Lower leg skin (tissue), 3 donors: ENCODE measurements at regions not wholly inside any gene's neighbourhood (a gene's known extent, or its start where the extent isn't known, plus 50 kb on each side); places are given as distances from the start of the nearest gene placed in this dataset.

Experiments
- CTCF ChIP-seq, 3 donors: fragments of 450-650 bp; IDR thresholded peaks; one replicate each; pipeline ENCODE4 v1.5.1; 2016; ENCODE audit warnings: antibody characterized with exemption in 3 of 3, mild to moderate bottlenecking in 3 of 3, moderate library complexity in 2 of 3
- POLR2A ChIP-seq, 2 donors: fragments of 450-650 bp; IDR thresholded peaks; one replicate each; pipeline ENCODE4 v1.6.1; 2016 to 2017; ENCODE audit warnings: antibody characterized with exemption in 2 of 2, mild to moderate bottlenecking in 1 of 2, moderate library complexity in 1 of 2

- TF ChIP-seq CTCF (IDR thresholded peaks at IDR 0.05) (no peak), POLR2A (IDR thresholded peaks at IDR 0.05) (no peak)
Measured at GRCh38 chr2:209029249-209029648, 394.6 kb upstream of the MAP2 start.
